ENCODE measurements at regions not wholly inside any gene's neighbourhood (a gene's known extent, or its start where the extent isn't known, plus 50 kb on each side); places are given as distances from the start of the nearest gene placed in this dataset.

- H3K27ac ChIP-seq: no peak overlapping the region
- TF ChIP-seq CTCF (IDR thresholded peaks at IDR 0.05) (no peak), ZFX (IDR thresholded peaks at IDR 0.05; ENCODE audit: borderline replicate concordance) (no peak)
These were observed 100.5 kb upstream of the FOXA2 start for GRCh38 chr20:22684763-22685443.

- no peak for TF ChIP-seq ZFX (IDR thresholded peaks at IDR 0.05; ENCODE audit: borderline replicate concordance)
- no peak for TF ChIP-seq CTCF (IDR thresholded peaks at IDR 0.05)
- H3K27ac ChIP-seq: no peak overlapping the region
These were observed 101.7 kb upstream of the FOXA2 start for GRCh38 chr20:22686097-22686496.

- TF ChIP-seq ZFX (IDR thresholded peaks at IDR 0.05; ENCODE audit: borderline replicate concordance) (no peak), CTCF (IDR thresholded peaks at IDR 0.05) (no peak)
- no peak overlapping the region for H3K27ac ChIP-seq
These were observed 103.4 kb upstream of the FOXA2 start for GRCh38 chr20:22687676-22688349.

- H3K27ac ChIP-seq: no peak overlapping the region
- no peak for TF ChIP-seq ZFX (IDR thresholded peaks at IDR 0.05; ENCODE audit: borderline replicate concordance)
These were observed 104.1 kb upstream of the FOXA2 start for GRCh38 chr20:22688485-22688884.

GRCh38 chr20:22689266-22689665 is 104.9 kb upstream of the FOXA2 start:
- TF ChIP-seq ZFX (IDR thresholded peaks at IDR 0.05; ENCODE audit: borderline replicate concordance): no peak
- no peak for TF ChIP-seq CTCF (IDR thresholded peaks at IDR 0.05)
- H3K27ac ChIP-seq: no peak overlapping the region

- TF ChIP-seq CTCF (IDR thresholded peaks at IDR 0.05): no peak
- no peak for TF ChIP-seq ZFX (IDR thresholded peaks at IDR 0.05; ENCODE audit: borderline replicate concordance)
These were observed 105.6 kb upstream of the FOXA2 start for GRCh38 chr20:22690000-22690399.

GRCh38 chr20:22690616-22691179 is 106.3 kb upstream of the FOXA2 start:
- TF ChIP-seq CTCF (IDR thresholded peaks at IDR 0.05) (no peak), ZFX (IDR thresholded peaks at IDR 0.05; ENCODE audit: borderline replicate concordance) (no peak)
- no peak overlapping the region for H3K27ac ChIP-seq

More at GRCh38 chr20:22690000-22690399, 105.6 kb upstream of the FOXA2 start:
- H3K27ac ChIP-seq: no peak overlapping the region
